IMR-90 (cell line): ENCODE measurements at regions not wholly inside any gene's neighbourhood (a gene's known extent, or its start where the extent isn't known, plus 50 kb on each side); places are given as distances from the start of the nearest gene placed in this dataset.

Experiments used
- ATAC-seq: fragments of 200-7000 bp; cut with Tn5 transposase; 2 replicates; pipeline ENCODE4 v1.9.1; 2020; ENCODE audit warnings: low read depth, mild to moderate bottlenecking, moderate library complexity
- BruUV-seq: library from RNA; stranded (reverse); fragments of 400-500 nt; replicated peaks from 2 replicates; lab custom pipeline; 2021; lab: Mats Ljungman, UMichigan
- CTCF ChIA-PET: fragments of 300-600 bp; formaldehyde crosslinking; extraction: SDS; loops from one replicate; lab custom pipeline; 2021; ENCODE audit warnings: antibody characterized with exemption; lab: Yijun Ruan, JAX
- POLR2A ChIA-PET: fragments of 300-600 bp; sonication (Branson Sonifier 250); formaldehyde crosslinking; loops from one replicate; lab custom pipeline; 2022; ENCODE audit warnings: antibody characterized with exemption; ENCODE audit not compliant: unreplicated experiment; lab: Charles Lee
- DNase-seq: peaks from one replicate; pipeline ENCODE4 v3.0.0; 2013
- H2AFZ ChIP-seq: replicated peaks from 2 replicates; pipeline ENCODE3; 2013; ENCODE audit warnings: low read length, mild to moderate bottlenecking; ENCODE audit not compliant: poor library complexity
- H2AK5ac ChIP-seq: 2 replicates; pipeline ENCODE4 v1.6.1; 2013; ENCODE audit warnings: low read depth, low read length, inconsistent platforms
- H2AK9ac ChIP-seq: replicated peaks from 2 replicates; pipeline ENCODE3; 2013; ENCODE audit warnings: mild to moderate bottlenecking, low read depth, low read length, moderate library complexity; ENCODE audit not compliant: poor library complexity
- H2BK120ac ChIP-seq: 2 replicates; pipeline ENCODE4 v1.6.1; 2013; ENCODE audit warnings: low read depth, low read length, inconsistent platforms
- H2BK15ac ChIP-seq: 3 replicates; pipeline ENCODE4 v1.6.1; 2013; ENCODE audit warnings: low read depth, low read length, inconsistent platforms
- H2BK20ac ChIP-seq: 2 replicates; pipeline ENCODE4 v1.6.1; 2013; ENCODE audit warnings: low read depth, mild to moderate bottlenecking, inconsistent platforms, low read length, moderate library complexity
- H2BK5ac ChIP-seq: 2 replicates; pipeline ENCODE4 v1.6.1; 2013; ENCODE audit warnings: mild to moderate bottlenecking, low read depth, low read length, inconsistent platforms; ENCODE audit not compliant: poor library complexity, severe bottlenecking
- H3K14ac ChIP-seq: replicated peaks from 2 replicates; pipeline ENCODE4 v1.6.1; 2013; ENCODE audit warnings: low read depth, low read length, inconsistent platforms
- H3K18ac ChIP-seq: 2 replicates; pipeline ENCODE4 v1.6.1; 2013; ENCODE audit warnings: low read depth, low read length, control low read depth
- H3K23ac ChIP-seq: 2 replicates; pipeline ENCODE4 v1.6.1; 2013; ENCODE audit warnings: low read depth, low read length, inconsistent platforms
- H3K27ac ChIP-seq: 2 replicates; pipeline ENCODE4 v1.5.1; 2013; ENCODE audit warnings: mild to moderate bottlenecking, control low read depth, low read length; ENCODE audit not compliant: insufficient read depth
- H3K27me3 ChIP-seq: 2 replicates; pipeline ENCODE4 v1.6.1; 2013; ENCODE audit warnings: low read length; ENCODE audit not compliant: control insufficient read depth, insufficient read depth
- H3K36me3 ChIP-seq: 2 replicates; pipeline ENCODE4 v1.6.1; 2013; ENCODE audit warnings: low read length, mixed read lengths; ENCODE audit not compliant: control insufficient read depth, insufficient read depth
- H3K4ac ChIP-seq: 2 replicates; pipeline ENCODE4 v1.6.1; 2013; ENCODE audit warnings: low read depth, low read length, inconsistent platforms
- H3K4me1 ChIP-seq: 2 replicates; pipeline ENCODE4 v1.6.1; 2013; ENCODE audit warnings: low read length, mixed read lengths; ENCODE audit not compliant: control insufficient read depth, insufficient read depth
- H3K4me2 ChIP-seq: 2 replicates; pipeline ENCODE4 v1.6.1; 2013; ENCODE audit warnings: low read depth, mild to moderate bottlenecking, control low read depth, low read length, moderate library complexity
- H3K4me3 ChIP-seq: 2 replicates; pipeline ENCODE4 v1.5.1; 2013; ENCODE audit warnings: low read depth, mild to moderate bottlenecking, control low read depth, low read length, moderate library complexity; ENCODE audit not compliant: insufficient read depth
- H3K56ac ChIP-seq: 2 replicates; pipeline ENCODE4 v1.6.1; 2013; ENCODE audit warnings: low read length, inconsistent platforms; ENCODE audit not compliant: insufficient read depth; ENCODE audit errors: extremely low read depth
- H3K79me1 ChIP-seq, 2 experiments: 2 replicates each; pipeline ENCODE4 v1.6.1; 2013; ENCODE audit warnings: low read length in 2 of 2, inconsistent platforms in 1 of 2, low read depth in 1 of 2
- H3K9ac ChIP-seq: 2 replicates; pipeline ENCODE4 v1.6.1; 2013; ENCODE audit warnings: low read depth, low read length, control low read depth
- H3K9me1 ChIP-seq: 2 replicates; pipeline ENCODE4 v1.6.1; 2013; ENCODE audit warnings: low read length, inconsistent platforms; ENCODE audit not compliant: insufficient read depth
- H3K9me3 ChIP-seq: 2 replicates; pipeline ENCODE4 v1.6.1; 2013; ENCODE audit warnings: low read length; ENCODE audit not compliant: control insufficient read depth, insufficient read depth
- H4K20me1 ChIP-seq: 2 replicates; pipeline ENCODE4 v1.6.1; 2013; ENCODE audit warnings: low read length, inconsistent platforms; ENCODE audit not compliant: insufficient read depth
- H4K5ac ChIP-seq: 2 replicates; pipeline ENCODE4 v1.6.1; 2013; ENCODE audit warnings: mild to moderate bottlenecking, low read depth, low read length, control low read depth
- H4K8ac ChIP-seq, 2 experiments: 2 replicates each; pipeline ENCODE4 v1.6.1; 2013; ENCODE audit warnings: low read depth in 2 of 2, low read length in 2 of 2, control low read depth in 1 of 2, inconsistent platforms in 1 of 2
- H4K91ac ChIP-seq: 2 replicates; pipeline ENCODE4 v1.6.1; 2013; ENCODE audit warnings: low read depth, low read length, inconsistent platforms; ENCODE audit not compliant: insufficient read depth
- CEBPB ChIP-seq: IDR thresholded peaks from 2 replicates; pipeline ENCODE4 v1.6.1; 2012; ENCODE audit warnings: low read depth, low read length, improper control_type of control experiment
- RCOR1 ChIP-seq: IDR thresholded peaks from 2 replicates; pipeline ENCODE4 v1.6.1; 2012; ENCODE audit warnings: mild to moderate bottlenecking, low read length, improper control_type of control experiment; ENCODE audit not compliant: insufficient replicate concordance
- WGBS, 2 experiments: methylation state at CpG; one replicate each; pipeline versions ENCODE4 v1.1.5 to v1.1.7; 2013; ENCODE audit warnings: missing lambda C conversion rate in 2 of 2; ENCODE audit not compliant: insufficient read length in 1 of 2; ENCODE audit errors: extremely low coverage in 2 of 2; 5-methylcytosine and 5-hydroxymethylcytosine counted together
- dilution Hi-C: fragments of 300-500 bp; cut with HindIII; formaldehyde crosslinking; loops from one replicate; pipeline ENCODE4 v1.14.3; 2018; ENCODE audit warnings: low sequenced_read_pairs; ENCODE audit not compliant: unreplicated experiment
- in situ Hi-C: fragments of 300-500 bp; cut with MboI; formaldehyde crosslinking; loops from 3 replicates; pipeline ENCODE4 v1.14.3; 2019; ENCODE audit warnings: low sequenced_read_pairs, inconsistent platforms, mixed read lengths
- intact Hi-C: fragments of 100-400 bp; cut with micrococcal nuclease; formaldehyde crosslinking; loops from 2 replicates; pipeline ENCODE4 v1.10.0; 2022

DNA sequence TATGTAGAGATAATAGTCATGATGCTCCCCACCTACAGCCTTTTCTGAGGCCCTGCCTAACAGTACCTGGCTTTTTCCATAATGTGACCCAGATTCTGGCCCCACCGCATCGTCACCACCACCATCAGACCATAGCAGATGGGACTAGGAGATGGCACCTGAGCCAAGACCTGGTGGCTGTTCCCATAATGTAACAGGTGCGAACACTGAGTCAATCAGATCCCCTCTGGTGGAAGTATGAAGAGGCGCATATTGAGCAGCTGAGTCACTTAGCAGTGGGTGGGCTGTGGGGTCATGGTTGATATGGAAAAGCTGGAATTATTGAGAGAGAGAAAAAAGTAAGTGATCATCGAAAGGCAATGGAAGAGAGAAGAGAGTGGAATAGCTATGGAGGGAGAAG, 578.0 kb upstream of the CADM1 start:
- Histone ChIP-seq H2AK5ac (no peak overlapping the region), H2BK5ac (no peak overlapping the region), H3K4me2 (no peak overlapping the region), H3K18ac (no peak overlapping the region), H3K9me3 (no peaks in the 10 kb centered on the region), H4K5ac (no peak overlapping the region), H3K27me3 (no peaks in the 10 kb centered on the region), H4K8ac (no peak overlapping the region), H3K4ac (no peak overlapping the region), H3K23ac (no peak overlapping the region), H3K9ac (no peak overlapping the region), H3K4me3 (no peak overlapping the region), H4K91ac (no peak overlapping the region), H3K56ac (no peak overlapping the region), H3K14ac (no peak overlapping the region), H3K79me1 (no peaks in the 10 kb centered on the region), H3K4me1 (no peaks in the 10 kb centered on the region), H4K20me1 (no peaks in the 10 kb centered on the region), H2BK15ac (no peak overlapping the region), H2BK120ac (no peak overlapping the region), H2BK20ac (no peak overlapping the region), H2AFZ (no peak overlapping the region), H3K36me3 (no peaks in the 10 kb centered on the region), H2AK9ac (no peak overlapping the region), H3K27ac (no peak overlapping the region), H3K9me1 (no peaks in the 10 kb centered on the region)
- CTCF ChIA-PET, result no interaction called here
- BruUV-seq, result no TSS peak
- no peak for DNase-seq
- intact Hi-C loops (no loop called here), in situ Hi-C loops (no loop called here), dilution Hi-C loops (no loop called here)
- TF ChIP-seq CEBPB, result no peak
- no peak for TF ChIP-seq RCOR1
- no peak for ATAC-seq
- WGBS, 2 experiments, result 84% methylated on average over 3 of the region's 5 CpGs; no CpG with 5 or more reads in 1 of the 2 experiments
- POLR2A ChIA-PET, result no interaction called here
